Chondrocyte (in vitro differentiated cells): ENCODE measurements at regions not wholly inside any gene's neighbourhood (a gene's known extent, or its start where the extent isn't known, plus 50 kb on each side); places are given as distances from the start of the nearest gene placed in this dataset.

ENCODE experiments used
- DNase-seq: peaks from one replicate; pipeline ENCODE4 v3.0.0; 2021; ENCODE audit warnings: mixed read lengths, low spot score
- H3K27ac Mint-ChIP-seq: one replicate; pipeline ENCODE4 v1.8.0; 2021; ENCODE audit warnings: mild to moderate bottlenecking, moderate library complexity, mixed read lengths; ENCODE audit not compliant: unreplicated experiment
- H3K27me3 Mint-ChIP-seq: 2 replicates; pipeline ENCODE4 v1.8.0; 2021; ENCODE audit warnings: low read depth, mixed read lengths
- H3K36me3 Mint-ChIP-seq: 2 replicates; pipeline ENCODE4 v1.8.0; 2021; ENCODE audit warnings: low read depth, mixed read lengths
- H3K4me1 Mint-ChIP-seq: 2 replicates; pipeline ENCODE4 v1.8.0; 2021; ENCODE audit warnings: low read depth, mild to moderate bottlenecking, mixed read lengths
- H3K4me3 Mint-ChIP-seq: one replicate; pipeline ENCODE4 v1.8.0; 2021; ENCODE audit warnings: mild to moderate bottlenecking, moderate library complexity, mixed read lengths; ENCODE audit not compliant: unreplicated experiment
- H3K9me3 Mint-ChIP-seq: 2 replicates; pipeline ENCODE4 v1.8.0; 2021; ENCODE audit warnings: low read depth, mixed read lengths
- TF ChIP-seq, protein P1 (sequence below): fragments of 200-600 bp; sonication (generic); IDR thresholded peaks from 2 replicates; pipeline ENCODE4 v1.5.0; 2021; ENCODE audit warnings: antibody characterized with exemption, mild to moderate bottlenecking, moderate library complexity

DNA sequence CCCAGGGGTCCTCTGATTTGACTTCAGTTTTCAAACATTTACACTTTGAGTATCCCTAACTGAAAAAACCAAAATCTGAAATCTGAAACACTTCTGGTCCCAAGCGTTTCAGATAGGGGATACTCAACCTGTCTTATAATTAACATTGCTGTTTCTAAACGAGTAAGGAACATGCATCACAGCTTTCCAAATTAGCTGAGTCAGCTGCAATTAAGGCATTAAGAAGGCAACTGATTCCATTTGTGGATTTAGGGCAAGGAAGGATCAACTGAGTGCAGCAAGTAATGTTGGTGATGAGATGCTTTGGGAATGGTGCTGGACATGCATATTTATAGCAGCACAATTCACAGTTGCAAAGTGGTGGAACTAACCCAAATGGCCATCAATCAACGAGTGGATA is 168.6 kb downstream of the ACER2 start:
- Mint-ChIP-seq H3K27ac (no peak overlapping the region), H3K27me3 (peaks cover 15% of the 10 kb centered on the region), H3K36me3 (no peaks in the 10 kb centered on the region), H3K4me3 (no peak overlapping the region), H3K9me3 (no peaks in the 10 kb centered on the region), H3K4me1 (no peaks in the 10 kb centered on the region)
- TF ChIP-seq, protein P1, sequence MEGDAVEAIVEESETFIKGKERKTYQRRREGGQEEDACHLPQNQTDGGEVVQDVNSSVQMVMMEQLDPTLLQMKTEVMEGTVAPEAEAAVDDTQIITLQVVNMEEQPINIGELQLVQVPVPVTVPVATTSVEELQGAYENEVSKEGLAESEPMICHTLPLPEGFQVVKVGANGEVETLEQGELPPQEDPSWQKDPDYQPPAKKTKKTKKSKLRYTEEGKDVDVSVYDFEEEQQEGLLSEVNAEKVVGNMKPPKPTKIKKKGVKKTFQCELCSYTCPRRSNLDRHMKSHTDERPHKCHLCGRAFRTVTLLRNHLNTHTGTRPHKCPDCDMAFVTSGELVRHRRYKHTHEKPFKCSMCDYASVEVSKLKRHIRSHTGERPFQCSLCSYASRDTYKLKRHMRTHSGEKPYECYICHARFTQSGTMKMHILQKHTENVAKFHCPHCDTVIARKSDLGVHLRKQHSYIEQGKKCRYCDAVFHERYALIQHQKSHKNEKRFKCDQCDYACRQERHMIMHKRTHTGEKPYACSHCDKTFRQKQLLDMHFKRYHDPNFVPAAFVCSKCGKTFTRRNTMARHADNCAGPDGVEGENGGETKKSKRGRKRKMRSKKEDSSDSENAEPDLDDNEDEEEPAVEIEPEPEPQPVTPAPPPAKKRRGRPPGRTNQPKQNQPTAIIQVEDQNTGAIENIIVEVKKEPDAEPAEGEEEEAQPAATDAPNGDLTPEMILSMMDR: no peak
- DNase-seq: no peak

DNA sequence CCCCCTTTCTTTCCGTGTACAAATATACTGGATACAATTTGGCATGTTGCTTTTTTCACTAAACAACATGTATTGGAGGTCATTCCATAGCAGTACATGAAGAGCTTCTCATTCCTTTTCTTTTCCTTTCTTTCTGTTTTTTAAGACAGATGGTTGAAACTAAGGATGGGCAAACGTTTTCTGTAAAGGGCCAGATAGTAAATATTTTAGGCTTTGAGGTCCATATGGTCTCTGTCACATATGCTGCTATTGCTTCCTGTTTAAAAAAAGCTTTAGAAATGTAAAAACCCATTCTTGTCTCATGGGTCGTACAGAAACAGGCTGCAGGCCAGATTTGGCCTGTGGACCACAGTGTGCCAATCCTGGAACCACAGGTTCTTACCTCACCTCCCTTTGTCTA is 160.1 kb downstream of the ACER2 start:
- no peak for DNase-seq
- H3K4me3 Mint-ChIP-seq: no peak overlapping the region
- H3K36me3 Mint-ChIP-seq: no peaks in the 10 kb centered on the region
- H3K9me3 Mint-ChIP-seq: no peaks in the 10 kb centered on the region
- TF ChIP-seq, protein P1: no peak
- no peaks in the 10 kb centered on the region for H3K4me1 Mint-ChIP-seq
- H3K27ac Mint-ChIP-seq: no peak overlapping the region
- peaks cover 2% of the 10 kb centered on the region for H3K27me3 Mint-ChIP-seq

DNA sequence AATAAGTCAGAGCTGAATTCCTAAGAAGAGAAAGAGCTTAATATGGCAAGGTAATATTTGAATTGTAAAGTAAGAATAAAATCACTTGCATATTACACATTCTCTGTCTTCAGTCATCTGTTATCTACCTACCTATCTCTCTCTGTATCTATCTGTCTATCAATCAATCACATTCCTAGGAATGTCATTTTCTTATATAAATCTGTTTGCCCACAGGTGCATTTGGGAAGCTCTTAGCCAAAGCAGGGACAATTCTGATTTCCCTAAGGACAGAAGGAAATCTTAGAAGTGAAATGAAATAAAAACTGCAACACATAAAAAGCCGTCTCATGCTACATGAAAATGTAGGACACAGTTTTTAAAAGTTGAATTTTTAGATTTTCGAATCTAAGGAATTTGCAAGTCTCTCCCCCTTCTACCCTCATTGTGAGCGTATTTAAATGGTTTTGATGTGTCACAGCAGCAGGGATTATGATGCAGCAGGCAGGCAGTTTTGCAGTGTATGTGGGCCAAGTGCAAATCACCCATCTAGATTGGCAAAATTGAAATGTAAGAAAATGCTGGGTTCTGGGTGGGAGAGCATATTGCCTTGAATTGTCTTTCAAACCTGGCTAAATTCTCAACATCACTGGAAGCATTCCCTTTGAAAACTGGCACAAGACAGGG is 155.7 kb downstream of the ACER2 start:
- Mint-ChIP-seq H3K27me3 (peaks cover 4% of the 10 kb centered on the region), H3K4me1 (no peaks in the 10 kb centered on the region), H3K36me3 (no peaks in the 10 kb centered on the region), H3K4me3 (no peak overlapping the region), H3K27ac (no peak overlapping the region), H3K9me3 (no peaks in the 10 kb centered on the region)
- no peak for DNase-seq
- TF ChIP-seq, protein P1: no peak

DNA sequence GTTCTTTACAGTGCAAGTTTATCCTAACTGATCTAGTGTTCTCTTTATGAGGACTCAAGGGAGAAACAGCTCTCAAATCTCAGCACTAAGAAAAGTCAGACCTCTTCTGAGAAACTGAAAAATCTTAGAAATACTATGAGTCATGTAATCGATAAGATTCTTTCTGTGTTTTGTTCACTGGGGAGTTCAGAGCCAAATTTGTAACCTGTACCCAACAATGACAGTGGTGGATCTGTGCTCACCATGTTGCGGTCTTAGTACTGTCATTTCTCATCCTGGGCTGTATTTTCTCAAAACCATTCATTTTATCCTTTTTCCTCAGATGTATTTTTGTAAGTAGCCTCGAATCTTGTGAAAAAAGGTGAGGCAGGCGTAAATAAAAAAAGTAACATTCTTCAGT is 146.4 kb downstream of the ACER2 start:
- Mint-ChIP-seq H3K9me3 (no peaks in the 10 kb centered on the region), H3K36me3 (no peaks in the 10 kb centered on the region), H3K4me1 (no peaks in the 10 kb centered on the region), H3K27me3 (peaks cover 8% of the 10 kb centered on the region), H3K27ac (no peak overlapping the region), H3K4me3 (no peak overlapping the region)
- DNase-seq: no peak
- TF ChIP-seq, protein P1: no peak

DNA sequence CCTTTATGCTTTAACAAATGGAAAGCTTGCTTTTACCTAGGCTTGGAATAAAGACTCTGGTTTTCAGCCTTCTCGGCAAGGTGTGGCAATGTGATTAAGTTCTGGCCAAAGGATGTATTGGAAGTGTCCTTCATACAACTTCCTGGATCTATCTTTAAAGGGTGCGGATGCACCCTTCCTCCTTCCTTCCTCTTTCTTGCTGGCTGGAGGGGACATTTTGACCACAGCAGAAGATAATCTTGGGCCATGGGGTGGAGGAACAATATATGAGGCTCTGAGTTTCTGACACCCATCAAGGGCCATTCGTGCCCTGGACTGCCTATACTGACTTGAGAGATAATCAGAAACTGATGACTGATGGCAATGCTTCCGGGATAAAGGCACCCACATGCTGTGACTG is 145.7 kb downstream of the ACER2 start:
- peaks cover 6% of the 10 kb centered on the region for H3K27me3 Mint-ChIP-seq
- no peak overlapping the region for H3K4me3 Mint-ChIP-seq
- no peaks in the 10 kb centered on the region for H3K4me1 Mint-ChIP-seq

More for the DNA sequence above, 145.7 kb downstream of the ACER2 start:
- TF ChIP-seq, protein P1: no peak
- no peaks in the 10 kb centered on the region for H3K36me3 Mint-ChIP-seq
- no peak overlapping the region for H3K27ac Mint-ChIP-seq
- peaks cover under 1% of the 10 kb centered on the region for H3K9me3 Mint-ChIP-seq
- DNase-seq: no peak
